K562 (cell line): ENCODE measurements at regions not wholly inside any gene's neighbourhood (a gene's known extent, or its start where the extent isn't known, plus 50 kb on each side); places are given as distances from the start of the nearest gene placed in this dataset.

ENCODE experiments used
- ATAC-seq: fragments of 200-7000 bp; cut with Tn5 transposase; 3 replicates; pipeline ENCODE4 v1.9.1; 2020; ENCODE audit warnings: moderate library complexity
- BruUV-seq: library from RNA; stranded (reverse); fragments of 400-500 nt; replicated peaks from 2 replicates; lab custom pipeline; 2021; lab: Mats Ljungman, UMichigan
- CTCF ChIA-PET: fragments of 300-600 bp; formaldehyde crosslinking; extraction: SDS; loops from one replicate; lab custom pipeline; 2021; ENCODE audit warnings: low intra/inter-chr PET ratio; lab: Yijun Ruan, JAX
- POLR2A ChIA-PET: fragments of 300-600, 350-650 bp; sonication (Branson Sonifier 250); formaldehyde crosslinking; extraction: SDS; loops from one replicate; lab custom pipeline; 2021; ENCODE audit warnings: antibody characterized with exemption, inconsistent platforms; lab: Yijun Ruan, JAX
- DNase-seq, 4 experiments: peaks; one replicate each; pipeline versions ENCODE4 v3.0.0 to v3.0.0-alpha.2; 2011 to 2018; ENCODE audit warnings: low spot score in 3 of 4, mixed read lengths in 3 of 4; ENCODE audit errors: extremely low read depth in 1 of 4
- FAIRE-seq: peaks from 2 replicates; lab custom pipeline; 2011; peaks lifted over from hg19 to GRCh38; lab: Jason Lieb, UNC
- H2AFZ ChIP-seq: 2 replicates; pipeline ENCODE4 v1.6.0; 2011; ENCODE audit warnings: low read depth, low read length, control low read depth, inconsistent platforms
- H3K27ac ChIP-seq: fragments of 200-600 bp; 3 replicates; pipeline ENCODE4 v1.8.0; 2011; ENCODE audit warnings: low read depth, mild to moderate bottlenecking, control low read depth, inconsistent platforms, low read length, moderate library complexity, mixed read lengths; ENCODE audit errors: extremely low read depth
- H3K27me3 ChIP-seq, 2 experiments: fragments of 300-600 bp in 1 of 2; 2 replicates in 1 of 2; 3 replicates in 1 of 2; pipeline versions ENCODE4 v1.6.0 to v1.8.0; 2011; ENCODE audit warnings: inconsistent platforms in 2 of 2, low read length in 2 of 2, mild to moderate bottlenecking in 1 of 2, mixed read lengths in 1 of 2, moderate library complexity in 1 of 2; ENCODE audit not compliant: control insufficient read depth in 2 of 2, insufficient read depth in 2 of 2
- H3K36me3 ChIP-seq: fragments of 300-600 bp; 3 replicates; pipeline ENCODE4 v1.8.0; 2011; ENCODE audit warnings: mild to moderate bottlenecking, low read length, inconsistent platforms; ENCODE audit not compliant: control insufficient read depth, insufficient read depth
- H3K4me1 ChIP-seq, 2 experiments: fragments of 200-600 bp in 1 of 2; replicated peaks in 1 of 2; 2 replicates in 1 of 2; 3 replicates in 1 of 2; pipeline versions ENCODE4 v1.5.1 to v1.8.0; 2011; ENCODE audit warnings: inconsistent platforms in 2 of 2, low read length in 2 of 2, mild to moderate bottlenecking in 1 of 2, mixed read lengths in 1 of 2, moderate library complexity in 1 of 2; ENCODE audit not compliant: control insufficient read depth in 2 of 2, insufficient read depth in 2 of 2
- H3K4me2 ChIP-seq: 2 replicates; pipeline ENCODE4 v1.6.1; 2011; ENCODE audit warnings: low read length, control low read depth, inconsistent platforms, mixed read lengths; ENCODE audit not compliant: insufficient read depth
- H3K4me3 ChIP-seq: fragments of 200-600 bp; sonication (generic), shearing (Covaris generic); 2 replicates; pipeline ENCODE4 v1.5.1; 2016; ENCODE audit warnings: control low read depth, inconsistent platforms
- H3K79me2 ChIP-seq: fragments of 200-600 bp; 3 replicates; pipeline ENCODE4 v1.8.0; 2011; ENCODE audit warnings: low read length, inconsistent platforms; ENCODE audit not compliant: control insufficient read depth, insufficient read depth
- H3K9ac ChIP-seq, 2 experiments: 2 replicates each; pipeline versions ENCODE4 v1.6.0 to v1.6.1; 2011; ENCODE audit warnings: low read depth in 2 of 2, low read length in 2 of 2, control low read depth in 1 of 2, inconsistent platforms in 1 of 2, mild to moderate bottlenecking in 1 of 2, mixed read lengths in 1 of 2; ENCODE audit not compliant: insufficient read depth in 1 of 2
- H3K9me1 ChIP-seq: one replicate; pipeline ENCODE4 v1.6.0; 2011; ENCODE audit warnings: inconsistent platforms, mild to moderate bottlenecking, low read length, moderate library complexity; ENCODE audit not compliant: control insufficient read depth, insufficient read depth
- H3K9me3 ChIP-seq: replicated peaks from 2 replicates; pipeline ENCODE4 v1.5.1; 2011; ENCODE audit warnings: low read depth, low read length, inconsistent platforms; ENCODE audit not compliant: control insufficient read depth, insufficient read depth
- H4K20me1 ChIP-seq: replicated peaks from 2 replicates; pipeline ENCODE4 v1.6.1; 2011; ENCODE audit warnings: low read length, inconsistent platforms, mixed read lengths; ENCODE audit not compliant: control insufficient read depth, insufficient read depth
- DNMT1 ChIP-seq: fragments of 450-650 bp; IDR thresholded peaks from 2 replicates; pipeline ENCODE4 v1.6.1; 2016; ENCODE audit warnings: antibody characterized with exemption, mild to moderate bottlenecking
- GATA2 ChIP-seq: sonication (generic); formaldehyde crosslinking; IDR thresholded peaks from 2 replicates; pipeline ENCODE4 v1.4.0; 2020; ENCODE audit warnings: mild to moderate bottlenecking, missing genetic modification reagents
- MAZ ChIP-seq, 2 experiments: fragments of 450-650 bp in 1 of 2; sonication (generic) in 1 of 2; formaldehyde crosslinking; IDR thresholded peaks in 1 of 2; conservative IDR thresholded peaks in 1 of 2; 2 replicates each; pipeline versions ENCODE4 v1.4.0 to v1.5.0; 2020; ENCODE audit warnings: mild to moderate bottlenecking in 1 of 2, missing genetic modification reagents in 1 of 2
- MNT ChIP-seq, 2 experiments: fragments of 450-650 bp; conservative IDR thresholded peaks; 2 replicates each; pipeline ENCODE4 v1.6.1; 2017; ENCODE audit warnings: mild to moderate bottlenecking in 2 of 2, moderate library complexity in 2 of 2
- MTA1 ChIP-seq: fragments of 450-650 bp; IDR thresholded peaks from 2 replicates; pipeline ENCODE4 v1.6.1; 2017; ENCODE audit warnings: borderline replicate concordance
- MYC ChIP-seq, 2 experiments: fragments of 250-450 bp in 1 of 2; sonication (Bioruptor Pico) in 1 of 2; IDR thresholded peaks; 2 replicates each; pipeline versions ENCODE4 v1.5.1 to v1.6.1; 2012 to 2021; ENCODE audit warnings: low read depth in 2 of 2, borderline replicate concordance in 1 of 2, improper control_type of control experiment in 1 of 2, low read length in 1 of 2, mild to moderate bottlenecking in 1 of 2, moderate library complexity in 1 of 2
- PTRF ChIP-seq: fragments of 450-650 bp; IDR thresholded peaks from 2 replicates; pipeline ENCODE4 v1.6.1; 2016; ENCODE audit warnings: mild to moderate bottlenecking, missing genetic modification characterization, missing compliant biosample characterization
- TCF15 ChIP-seq: fragments of 250-450 bp; sonication (Bioruptor Pico); IDR thresholded peaks from 2 replicates; pipeline ENCODE4 v1.8.0; 2022; ENCODE audit warnings: moderate library complexity, mild to moderate bottlenecking, inconsistent platforms
- U2AF1 ChIP-seq: fragments of 200-400 bp; formaldehyde crosslinking; optimal IDR thresholded peaks from 2 replicates; pipeline ENCODE3; 2017; ENCODE audit warnings: mild to moderate bottlenecking, low read depth, low read length, moderate library complexity
- WGBS: fragments of 100-300 bp; shearing (Covaris generic); methylation state at CpG from one replicate; pipeline ENCODE4 v1.1.6; 2016; ENCODE audit warnings: low coverage, mixed read lengths; ENCODE audit not compliant: insufficient coverage; ENCODE audit errors: missing lambda C conversion rate; 5-methylcytosine and 5-hydroxymethylcytosine counted together
- in situ Hi-C: fragments of 300-500 bp; cut with MboI; formaldehyde crosslinking; loops from 4 replicates; pipeline ENCODE4 v1.15.0; 2018; ENCODE audit warnings: inconsistent platforms, mixed read lengths
- intact Hi-C: fragments of 100-400 bp; cut with micrococcal nuclease; formaldehyde crosslinking; loops from 2 replicates; pipeline ENCODE4 v1.14.2; 2022
- TF ChIP-seq, protein P1 (sequence below): fragments of 450-650 bp; IDR thresholded peaks from 2 replicates; pipeline ENCODE4 v1.6.1; 2016; ENCODE audit warnings: borderline replicate concordance

DNA sequence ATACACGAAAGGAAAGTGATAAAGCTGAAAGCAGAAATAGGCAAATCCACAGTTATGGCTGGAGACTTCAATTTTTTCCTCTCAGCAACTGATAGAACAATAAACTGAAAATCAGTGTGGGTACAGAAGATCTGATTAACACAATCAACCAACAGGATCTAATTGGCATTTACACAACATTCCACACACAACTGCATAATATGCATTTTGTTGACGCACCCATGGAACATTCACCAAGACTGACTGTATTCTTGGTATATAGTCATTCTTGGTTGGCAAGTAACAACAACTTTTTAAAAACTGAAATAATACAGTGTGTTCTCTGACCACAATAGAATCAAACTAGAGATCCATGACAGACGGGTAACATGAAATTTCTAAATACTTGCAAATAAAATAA, 218.7 kb upstream of the S1PR3 start:
- H3K4me3 ChIP-seq: no peak overlapping the region
- H3K79me2 ChIP-seq: no peaks in the 10 kb centered on the region
- H3K9ac ChIP-seq: no peak overlapping the region
- H2AFZ ChIP-seq: no peak overlapping the region
- H3K36me3 ChIP-seq: no peaks in the 10 kb centered on the region
- DNase-seq (no peak), FAIRE-seq (no peak), ATAC-seq (no peak)
- no peaks in the 10 kb centered on the region for H3K9me1 ChIP-seq
- H3K4me1 ChIP-seq: peaks cover 10 to 35% of the 10 kb centered on the region in 2 experiments
- H3K9me3 ChIP-seq: no peaks in the 10 kb centered on the region
- intact Hi-C loops (no loop called here), in situ Hi-C loops (no loop called here)
- POLR2A ChIA-PET: interaction anchor here (1.0 kb wide), 1 partner anchor 11 kb away, joined by 3 read pairs; no protein-coding TSS in a partner anchor
- no TSS peak for BruUV-seq
- no peak overlapping the region for H3K27ac ChIP-seq
- TF ChIP-seq U2AF1 (no peak), MTA1 (no peak), PTRF (no peak), MYC (IDR thresholded peaks at IDR 0.05; ENCODE audit: low read depth, low read length) (no peak), MYC (CRISPR knock-in tag; IDR thresholded peaks at IDR 0.05; ENCODE audit: borderline replicate concordance, low read depth) (no peak), TCF15 (no peak), DNMT1 (no peak), GATA2 (CRISPR knock-in tag) (no peak), MAZ (CRISPR knock-in tag; conservative IDR thresholded peaks at IDR 0.05 in 1 of 2, IDR thresholded peaks at IDR 0.05 in 1 of 2) (no peak), MNT (conservative IDR thresholded peaks at IDR 0.05) (no peak)
- TF ChIP-seq, protein P1, sequence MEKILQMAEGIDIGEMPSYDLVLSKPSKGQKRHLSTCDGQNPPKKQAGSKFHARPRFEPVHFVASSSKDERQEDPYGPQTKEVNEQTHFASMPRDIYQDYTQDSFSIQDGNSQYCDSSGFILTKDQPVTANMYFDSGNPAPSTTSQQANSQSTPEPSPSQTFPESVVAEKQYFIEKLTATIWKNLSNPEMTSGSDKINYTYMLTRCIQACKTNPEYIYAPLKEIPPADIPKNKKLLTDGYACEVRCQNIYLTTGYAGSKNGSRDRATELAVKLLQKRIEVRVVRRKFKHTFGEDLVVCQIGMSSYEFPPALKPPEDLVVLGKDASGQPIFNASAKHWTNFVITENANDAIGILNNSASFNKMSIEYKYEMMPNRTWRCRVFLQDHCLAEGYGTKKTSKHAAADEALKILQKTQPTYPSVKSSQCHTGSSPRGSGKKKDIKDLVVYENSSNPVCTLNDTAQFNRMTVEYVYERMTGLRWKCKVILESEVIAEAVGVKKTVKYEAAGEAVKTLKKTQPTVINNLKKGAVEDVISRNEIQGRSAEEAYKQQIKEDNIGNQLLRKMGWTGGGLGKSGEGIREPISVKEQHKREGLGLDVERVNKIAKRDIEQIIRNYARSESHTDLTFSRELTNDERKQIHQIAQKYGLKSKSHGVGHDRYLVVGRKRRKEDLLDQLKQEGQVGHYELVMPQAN: no peak
- 82% methylated on average over 3 of the region's 3 CpGs for WGBS
- no peaks in the 10 kb centered on the region for H3K27me3 ChIP-seq
- no peaks in the 10 kb centered on the region for H4K20me1 ChIP-seq
- no peak overlapping the region for H3K4me2 ChIP-seq
- CTCF ChIA-PET: no interaction called here
